Mesothelial cell of epicardium (in vitro differentiated cells): ENCODE measurements at regions not wholly inside any gene's neighbourhood (a gene's known extent, or its start where the extent isn't known, plus 50 kb on each side); places are given as distances from the start of the nearest gene placed in this dataset. TPM values are rescaled to one million over a fixed set of nuclear protein-coding genes. Genes with fewer than 3 reads are reported as not detected.

ENCODE experiments used
- microRNA-seq: library from miRNA; unstranded; fragments of <30 nt; microRNA quantifications from one replicate; pipeline ENCODE4 v1.2.0, GENCODE V29; 2021; ENCODE audit warnings: inconsistent platforms, mixed read lengths

Small RNA genes in the stretch of these regions (microRNA-seq; reads per million reads assigned to microRNA genes)
- not detected for gene MIR4277
